ENCODE measurements at regions not wholly inside any gene's neighbourhood (a gene's known extent, or its start where the extent isn't known, plus 50 kb on each side); places are given as distances from the start of the nearest gene placed in this dataset.

GRCh38 chrX:7218321-7219152, 70.6 kb upstream of the PUDP start:
- no peak for TF ChIP-seq CTCF (IDR thresholded peaks at IDR 0.05)
- TF ChIP-seq POLR2A (IDR thresholded peaks at IDR 0.05): no peak
- no peaks in the 10 kb centered on the region for H3K27me3 ChIP-seq
- no peaks in the 10 kb centered on the region for H3K9me3 ChIP-seq
- H3K36me3 ChIP-seq (replicated peaks in 1 of 2; ENCODE audit: insufficient read depth in 1 of 2, low read depth in 2 of 2): no peaks in the 10 kb centered on the region
- H3K4me3 ChIP-seq: no peak overlapping the region
- 84 to 86% methylated on average over 8 of the region's 8 CpGs for WGBS, 2 donors
- ATAC-seq (no peak), DNase-seq (no peak)
- no peak overlapping the region for H3K27ac ChIP-seq
- H3K4me1 ChIP-seq: no peaks in the 10 kb centered on the region
- intact Hi-C loops (cut with DNase I): no loop called here

GRCh38 chrX:7216981-7217587, 69.1 kb upstream of the PUDP start:
- intact Hi-C loops (cut with DNase I): no loop called here
- ATAC-seq (no peak), DNase-seq (no peak)
- Histone ChIP-seq H3K27me3 (no peaks in the 10 kb centered on the region), H3K9me3 (no peaks in the 10 kb centered on the region), H3K36me3 (replicated peaks in 1 of 2; ENCODE audit: insufficient read depth in 1 of 2, low read depth in 2 of 2) (no peaks in the 10 kb centered on the region), H3K27ac (no peak overlapping the region), H3K4me1 (no peaks in the 10 kb centered on the region), H3K4me3 (no peak overlapping the region)
- TF ChIP-seq CTCF (IDR thresholded peaks at IDR 0.05) (no peak), POLR2A (IDR thresholded peaks at IDR 0.05) (no peak)
- 93 to 100% methylated on average over 5 of the region's 6 CpGs for WGBS, 2 donors

- DNase-seq (no peak), ATAC-seq (no peak)
- H3K27me3 ChIP-seq: no peaks in the 10 kb centered on the region
- no peak overlapping the region for H3K27ac ChIP-seq
- TF ChIP-seq CTCF (IDR thresholded peaks at IDR 0.05) (no peak), POLR2A (IDR thresholded peaks at IDR 0.05) (no peak)
- H3K4me1 ChIP-seq: no peaks in the 10 kb centered on the region
- H3K36me3 ChIP-seq (replicated peaks in 1 of 2; ENCODE audit: insufficient read depth in 1 of 2, low read depth in 2 of 2): no peaks in the 10 kb centered on the region
- intact Hi-C loops (cut with DNase I): no loop called here
- no peaks in the 10 kb centered on the region for H3K9me3 ChIP-seq
- no peak overlapping the region for H3K4me3 ChIP-seq
Observed at GRCh38 chrX:7215842-7216241, 67.9 kb upstream of the PUDP start.

GRCh38 chrX:7214251-7214650, 66.3 kb upstream of the PUDP start:
- no peaks in the 10 kb centered on the region for H3K27me3 ChIP-seq
- H3K36me3 ChIP-seq (replicated peaks in 1 of 2; ENCODE audit: insufficient read depth in 1 of 2, low read depth in 2 of 2): no peaks in the 10 kb centered on the region
- intact Hi-C loops (cut with DNase I): no loop called here
- TF ChIP-seq POLR2A (IDR thresholded peaks at IDR 0.05) (no peak), CTCF (IDR thresholded peaks at IDR 0.05) (no peak)
- no peaks in the 10 kb centered on the region for H3K9me3 ChIP-seq
- H3K4me1 ChIP-seq: no peaks in the 10 kb centered on the region
- WGBS, 2 donors: 81 to 89% methylated on average over 2 of the region's 2 CpGs
- H3K4me3 ChIP-seq: no peak overlapping the region
- H3K27ac ChIP-seq: no peak overlapping the region
- DNase-seq (no peak), ATAC-seq (no peak)

Data from body of pancreas (tissue), 4 donors.